HEK293 (cell line): ENCODE measurements at regions not wholly inside any gene's neighbourhood (a gene's known extent, or its start where the extent isn't known, plus 50 kb on each side); places are given as distances from the start of the nearest gene placed in this dataset.

ENCODE experiments used
- CTCF ChIA-PET: fragments of 350-600 bp; formaldehyde crosslinking; extraction: SDS; loops from one replicate; lab custom pipeline; 2021; ENCODE audit warnings: antibody characterized with exemption; lab: Yijun Ruan, JAX
- POLR2A ChIA-PET: fragments of 300-600 bp; formaldehyde crosslinking; extraction: SDS; loops from one replicate; lab custom pipeline; 2020; ENCODE audit warnings: antibody characterized with exemption, inconsistent platforms; lab: Yijun Ruan, JAX
- H3K27ac ChIP-seq: fragments of 200-500 bp; sonication (Bioruptor generic); 2 replicates; pipeline ENCODE4 v1.5.1; 2014; ENCODE audit warnings: low read depth, low read length, control low read depth, inconsistent platforms; ENCODE audit errors: extremely low read depth
- H3K36me3 ChIP-seq, 2 experiments: fragments of 200-500 bp in 1 of 2; sonication (Bioruptor generic) in 1 of 2; 1 replicate in 1 of 2; 2 replicates in 1 of 2; pipeline ENCODE4 v1.5.1; 2014 to 2017; ENCODE audit warnings: inconsistent platforms in 2 of 2, low read length in 2 of 2; ENCODE audit not compliant: control insufficient read depth in 2 of 2, insufficient read depth in 1 of 2
- H3K4me1 ChIP-seq: fragments of 200-500 bp; sonication (Bioruptor generic); 2 replicates; pipeline ENCODE4 v1.5.1; 2014; ENCODE audit warnings: mild to moderate bottlenecking, low read length, inconsistent platforms; ENCODE audit not compliant: control insufficient read depth, insufficient read depth
- H3K4me3 ChIP-seq: 2 replicates; pipeline ENCODE4 v1.5.1; 2011; ENCODE audit warnings: low read depth, mild to moderate bottlenecking, control low read depth, low read length, moderate library complexity
- H3K9me3 ChIP-seq: fragments of 200-500 bp; sonication (Bioruptor generic); 2 replicates; pipeline ENCODE4 v1.5.1; 2014; ENCODE audit warnings: low read depth, low read length, inconsistent platforms; ENCODE audit not compliant: control insufficient read depth, insufficient read depth
- BCL11A ChIP-seq: fragments of 450-650 bp; formaldehyde crosslinking; IDR thresholded peaks from 2 replicates; pipeline ENCODE4 v1.5.1; 2016; ENCODE audit warnings: low read depth, missing biosample characterization, missing genetic modification characterization
- GLIS2 ChIP-seq: fragments of 450-650 bp; formaldehyde crosslinking; IDR thresholded peaks from 2 replicates; pipeline ENCODE4 v1.5.1; 2016; ENCODE audit warnings: missing biosample characterization, missing genetic modification characterization
- IKZF3 ChIP-seq: fragments of 450-650 bp; IDR thresholded peaks from 2 replicates; pipeline ENCODE4 v1.5.0; 2018; ENCODE audit warnings: missing biosample characterization, mild to moderate bottlenecking, missing genetic modification characterization, moderate library complexity
- MEIS1 ChIP-seq: sonication (generic); formaldehyde crosslinking; IDR thresholded peaks from 2 replicates; pipeline ENCODE4 v1.8.1; 2022; ENCODE audit warnings: missing genetic modification reagents, mild to moderate bottlenecking, borderline replicate concordance
- OSR2 ChIP-seq: fragments of 450-650 bp; formaldehyde crosslinking; IDR thresholded peaks from 2 replicates; pipeline ENCODE4 v1.5.1; 2016; ENCODE audit warnings: missing biosample characterization, missing genetic modification characterization
- TCF7L2 ChIP-seq: IDR thresholded peaks from 2 replicates; pipeline ENCODE4 v1.6.1; 2011; ENCODE audit warnings: low read depth, mild to moderate bottlenecking, inconsistent platforms, low read length, moderate library complexity, borderline replicate concordance
- YY2 ChIP-seq: fragments of 450-650 bp; formaldehyde crosslinking; IDR thresholded peaks from 2 replicates; pipeline ENCODE4 v1.5.1; 2016; ENCODE audit warnings: missing biosample characterization, missing genetic modification characterization
- ZBTB20 ChIP-seq: fragments of 450-650 bp; formaldehyde crosslinking; IDR thresholded peaks from 2 replicates; pipeline ENCODE4 v1.5.1; 2016; ENCODE audit warnings: missing biosample characterization, missing genetic modification characterization
- ZBTB48 ChIP-seq: fragments of 450-650 bp; formaldehyde crosslinking; IDR thresholded peaks from 2 replicates; pipeline ENCODE4 v1.5.1; 2016; ENCODE audit warnings: missing biosample characterization, missing genetic modification characterization
- ZBTB8A ChIP-seq: fragments of 450-650 bp; formaldehyde crosslinking; IDR thresholded peaks from 2 replicates; pipeline ENCODE4 v1.5.1; 2016; ENCODE audit warnings: missing biosample characterization, missing genetic modification characterization
- ZNF157 ChIP-seq: fragments of 450-650 bp; formaldehyde crosslinking; IDR thresholded peaks from 2 replicates; pipeline ENCODE4 v1.5.1; 2016; ENCODE audit warnings: missing biosample characterization, missing genetic modification characterization
- ZNF23 ChIP-seq: fragments of 450-650 bp; formaldehyde crosslinking; IDR thresholded peaks from 2 replicates; pipeline ENCODE4 v1.5.1; 2016; ENCODE audit warnings: missing biosample characterization, missing genetic modification characterization, borderline replicate concordance
- ZNF292 ChIP-seq: fragments of 450-650 bp; formaldehyde crosslinking; IDR thresholded peaks from 2 replicates; pipeline ENCODE4 v1.5.1; 2016; ENCODE audit warnings: low read depth, missing biosample characterization, missing genetic modification characterization, borderline replicate concordance
- ZNF366 ChIP-seq: fragments of 450-650 bp; formaldehyde crosslinking; conservative IDR thresholded peaks from 2 replicates; pipeline ENCODE4 v1.5.1; 2016; ENCODE audit warnings: missing biosample characterization, missing genetic modification characterization
- ZNF433 ChIP-seq: fragments of 450-650 bp; formaldehyde crosslinking; IDR thresholded peaks from 2 replicates; pipeline ENCODE4 v1.5.1; 2016; ENCODE audit warnings: missing biosample characterization, missing genetic modification characterization, low read depth
- ZNF548 ChIP-seq: fragments of 450-650 bp; formaldehyde crosslinking; IDR thresholded peaks from 2 replicates; pipeline ENCODE4 v1.5.1; 2016; ENCODE audit warnings: missing biosample characterization, missing genetic modification characterization
- ZNF558 ChIP-seq: fragments of 450-650 bp; formaldehyde crosslinking; IDR thresholded peaks from 2 replicates; pipeline ENCODE4 v1.5.1; 2016; ENCODE audit warnings: missing biosample characterization, missing genetic modification characterization
- ZNF596 ChIP-seq: fragments of 450-650 bp; IDR thresholded peaks from 2 replicates; pipeline ENCODE4 v1.5.0; 2018; ENCODE audit warnings: missing biosample characterization, mild to moderate bottlenecking, missing genetic modification characterization, moderate library complexity
- ZNF629 ChIP-seq: fragments of 450-650 bp; formaldehyde crosslinking; IDR thresholded peaks from 2 replicates; pipeline ENCODE4 v1.5.1; 2017; ENCODE audit warnings: missing biosample characterization, missing genetic modification characterization
- ZNF791 ChIP-seq: fragments of 450-650 bp; formaldehyde crosslinking; IDR thresholded peaks from 2 replicates; pipeline ENCODE4 v1.5.1; 2016; ENCODE audit warnings: missing biosample characterization, missing genetic modification characterization
- ZNF837 ChIP-seq: fragments of 450-650 bp; formaldehyde crosslinking; IDR thresholded peaks from 2 replicates; pipeline ENCODE4 v1.5.1; 2016; ENCODE audit warnings: missing biosample characterization, missing genetic modification characterization
- ZSCAN23 ChIP-seq: fragments of 450-650 bp; formaldehyde crosslinking; IDR thresholded peaks from 2 replicates; pipeline ENCODE4 v1.5.1; 2016; ENCODE audit warnings: missing biosample characterization, missing genetic modification characterization
- ZXDB ChIP-seq: fragments of 450-650 bp; formaldehyde crosslinking; IDR thresholded peaks from 2 replicates; pipeline ENCODE4 v1.5.1; 2016; ENCODE audit warnings: missing biosample characterization, missing genetic modification characterization
- TF ChIP-seq, protein P1 (sequence below): fragments of 450-650 bp; formaldehyde crosslinking; IDR thresholded peaks from 2 replicates; pipeline ENCODE4 v1.5.1; 2016; ENCODE audit warnings: missing biosample characterization, missing genetic modification characterization, low read depth
- TF ChIP-seq, protein P2 (sequence below): fragments of 450-650 bp; formaldehyde crosslinking; IDR thresholded peaks from 2 replicates; pipeline ENCODE4 v1.5.1; 2016; ENCODE audit warnings: missing biosample characterization, missing genetic modification characterization
- TF ChIP-seq, protein P3 (sequence below): fragments of 450-650 bp; formaldehyde crosslinking; IDR thresholded peaks from 2 replicates; pipeline ENCODE4 v1.5.1; 2016; ENCODE audit warnings: missing biosample characterization, missing genetic modification characterization
- TF ChIP-seq, protein P4 (sequence below): fragments of 450-650 bp; formaldehyde crosslinking; IDR thresholded peaks from 2 replicates; pipeline ENCODE4 v1.5.1; 2016; ENCODE audit warnings: missing biosample characterization, missing genetic modification characterization
- TF ChIP-seq, protein P5 (sequence below): sonication (generic); formaldehyde crosslinking; IDR thresholded peaks from 2 replicates; pipeline ENCODE4 v1.8.1; 2022; ENCODE audit warnings: mild to moderate bottlenecking, moderate library complexity, missing genetic modification reagents

DNA sequence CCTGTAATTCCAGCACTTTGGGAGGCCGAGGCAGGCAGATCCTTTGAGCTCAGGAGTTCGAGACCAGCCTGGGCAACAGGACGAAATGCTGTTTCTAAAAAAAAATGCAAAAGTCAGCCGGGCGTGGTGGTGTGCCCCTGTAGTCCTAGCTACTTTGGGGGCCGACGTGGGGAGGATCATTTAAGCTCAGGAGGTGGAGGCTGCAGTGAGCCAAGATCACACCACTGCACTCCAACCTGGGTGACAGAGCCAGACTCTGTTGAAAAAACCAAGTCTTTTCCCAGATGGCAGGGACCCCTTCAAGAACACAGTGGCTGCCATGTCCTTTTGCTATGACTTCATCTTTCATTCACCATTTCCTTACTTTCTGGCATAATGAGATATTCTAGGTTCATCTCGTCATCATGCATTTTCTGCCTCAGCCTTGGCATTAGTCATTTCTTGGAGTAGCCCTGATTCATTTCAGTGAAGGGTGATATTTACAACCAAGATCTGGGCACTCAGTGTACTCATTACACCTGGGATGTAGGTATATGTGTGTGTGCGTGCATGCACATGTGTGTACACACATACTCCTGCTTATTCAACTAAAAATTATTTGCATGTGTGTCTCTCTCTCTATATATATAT, 61.4 kb upstream of the TOX2 start:
- no peak for TF ChIP-seq ZNF23 (tag by site-specific recombination)
- TF ChIP-seq YY2 (tag by site-specific recombination) = no peak
- TF ChIP-seq ZNF629 (tag by site-specific recombination) = peak; percentile 38; the same call in 1 of the 2 replicates
- TF ChIP-seq, protein P1, sequence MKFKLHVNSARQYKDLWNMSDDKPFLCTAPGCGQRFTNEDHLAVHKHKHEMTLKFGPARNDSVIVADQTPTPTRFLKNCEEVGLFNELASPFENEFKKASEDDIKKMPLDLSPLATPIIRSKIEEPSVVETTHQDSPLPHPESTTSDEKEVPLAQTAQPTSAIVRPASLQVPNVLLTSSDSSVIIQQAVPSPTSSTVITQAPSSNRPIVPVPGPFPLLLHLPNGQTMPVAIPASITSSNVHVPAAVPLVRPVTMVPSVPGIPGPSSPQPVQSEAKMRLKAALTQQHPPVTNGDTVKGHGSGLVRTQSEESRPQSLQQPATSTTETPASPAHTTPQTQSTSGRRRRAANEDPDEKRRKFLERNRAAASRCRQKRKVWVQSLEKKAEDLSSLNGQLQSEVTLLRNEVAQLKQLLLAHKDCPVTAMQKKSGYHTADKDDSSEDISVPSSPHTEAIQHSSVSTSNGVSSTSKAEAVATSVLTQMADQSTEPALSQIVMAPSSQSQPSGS (tag by site-specific recombination) = 0 out of 2 replicates have a peak, but pooled peaks have one; percentile 18
- TF ChIP-seq ZNF596 (tag by site-specific recombination) = no peak
- TF ChIP-seq ZNF292 (tag by site-specific recombination) = no peak
- TF ChIP-seq ZNF558 (tag by site-specific recombination) = no peak
- TF ChIP-seq ZBTB20 (tag by site-specific recombination) = no peak
- TF ChIP-seq, protein P2, sequence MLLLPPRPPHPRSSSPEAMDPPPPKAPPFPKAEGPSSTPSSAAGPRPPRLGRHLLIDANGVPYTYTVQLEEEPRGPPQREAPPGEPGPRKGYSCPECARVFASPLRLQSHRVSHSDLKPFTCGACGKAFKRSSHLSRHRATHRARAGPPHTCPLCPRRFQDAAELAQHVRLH = no peak
- TF ChIP-seq, protein P3, sequence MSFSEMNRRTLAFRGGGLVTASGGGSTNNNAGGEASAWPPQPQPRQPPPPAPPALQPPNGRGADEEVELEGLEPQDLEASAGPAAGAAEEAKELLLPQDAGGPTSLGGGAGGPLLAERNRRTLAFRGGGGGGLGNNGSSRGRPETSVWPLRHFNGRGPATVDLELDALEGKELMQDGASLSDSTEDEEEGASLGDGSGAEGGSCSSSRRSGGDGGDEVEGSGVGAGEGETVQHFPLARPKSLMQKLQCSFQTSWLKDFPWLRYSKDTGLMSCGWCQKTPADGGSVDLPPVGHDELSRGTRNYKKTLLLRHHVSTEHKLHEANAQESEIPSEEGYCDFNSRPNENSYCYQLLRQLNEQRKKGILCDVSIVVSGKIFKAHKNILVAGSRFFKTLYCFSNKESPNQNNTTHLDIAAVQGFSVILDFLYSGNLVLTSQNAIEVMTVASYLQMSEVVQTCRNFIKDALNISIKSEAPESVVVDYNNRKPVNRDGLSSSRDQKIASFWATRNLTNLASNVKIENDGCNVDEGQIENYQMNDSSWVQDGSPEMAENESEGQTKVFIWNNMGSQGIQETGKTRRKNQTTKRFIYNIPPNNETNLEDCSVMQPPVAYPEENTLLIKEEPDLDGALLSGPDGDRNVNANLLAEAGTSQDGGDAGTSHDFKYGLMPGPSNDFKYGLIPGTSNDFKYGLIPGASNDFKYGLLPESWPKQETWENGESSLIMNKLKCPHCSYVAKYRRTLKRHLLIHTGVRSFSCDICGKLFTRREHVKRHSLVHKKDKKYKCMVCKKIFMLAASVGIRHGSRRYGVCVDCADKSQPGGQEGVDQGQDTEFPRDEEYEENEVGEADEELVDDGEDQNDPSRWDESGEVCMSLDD (tag by site-specific recombination) = no peak
- TF ChIP-seq BCL11A (tag by site-specific recombination) = no peak
- Histone ChIP-seq H3K9me3 (no peaks in the 10 kb centered on the region), H3K4me3 (no peak overlapping the region), H3K27ac (no peak overlapping the region), H3K36me3 (no peaks in the 10 kb centered on the region), H3K4me1 (peaks cover 12% of the 10 kb centered on the region)
- POLR2A ChIA-PET = no interaction called here
- CTCF ChIA-PET = interaction anchor here (1.2 kb wide), 1 partner anchor 103 kb away, joined by 3 read pairs; no protein-coding TSS in a partner anchor

DNA sequence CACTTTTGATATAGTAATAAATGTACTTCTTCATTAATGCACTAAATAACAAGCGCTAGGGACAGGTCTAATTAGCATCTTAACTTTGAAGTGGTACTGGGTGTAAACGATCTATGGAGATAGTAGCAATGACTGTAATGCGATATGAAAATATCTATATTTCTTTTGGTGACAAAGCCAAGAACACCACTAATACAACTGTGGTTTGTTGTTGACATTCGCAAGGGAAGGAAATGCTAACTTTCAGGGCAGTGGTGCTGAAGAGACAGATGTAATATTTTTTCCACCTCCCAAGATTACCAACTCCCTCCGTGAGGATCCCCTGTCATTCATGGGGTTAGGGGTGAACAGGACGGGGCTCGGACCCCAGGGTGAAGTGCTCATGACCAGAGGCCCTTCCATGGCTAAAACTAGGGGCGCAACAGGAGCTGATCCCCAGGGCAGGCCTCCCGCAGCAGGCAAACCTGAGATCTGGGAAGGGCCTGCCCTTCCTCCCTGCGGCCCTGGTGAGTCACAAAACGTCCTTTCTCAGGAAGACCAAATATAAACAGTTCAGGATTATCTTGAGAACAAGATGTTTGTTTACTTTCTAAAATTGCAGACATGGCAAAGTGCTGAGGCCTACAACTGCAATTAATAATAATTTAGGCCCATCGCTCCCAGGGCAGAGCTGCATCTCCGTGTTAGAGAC, 65.0 kb upstream of the TOX2 start:
- Histone ChIP-seq H3K27ac (peak overlapping the region; percentile 86), H3K4me3 (no peak overlapping the region), H3K9me3 (no peaks in the 10 kb centered on the region), H3K36me3 (no peaks in the 10 kb centered on the region), H3K4me1 (peaks cover 16% of the 10 kb centered on the region)
- ChIA-PET POLR2A (interaction anchor here (0.6 kb wide), 1 partner anchor 132 kb away, joined by 4 read pairs; no protein-coding TSS in a partner anchor), CTCF (interaction anchor here (0.6 kb wide), 1 partner anchor 135 kb away, joined by 4 read pairs; no protein-coding TSS in a partner anchor)
- TF ChIP-seq ZNF366 (peak; percentile 75), ZNF548 (tag by site-specific recombination) (no peak), ZBTB8A (tag by site-specific recombination) (no peak), ZBTB48 (peak; percentile 47), ZSCAN23 (tag by site-specific recombination) (no peak), ZXDB (peak; percentile 45; the same call in 1 of the 2 replicates), GLIS2 (tag by site-specific recombination) (no peak), IKZF3 (tag by site-specific recombination) (peak; percentile 76; the same call in 1 of the 2 replicates), OSR2 (tag by site-specific recombination) (peak; percentile 48; the same call in 1 of the 2 replicates), ZNF157 (tag by site-specific recombination) (no peak), ZNF837 (no peak), ZNF791 (tag by site-specific recombination) (no peak), ZNF433 (no peak), TCF7L2 (no peak), MEIS1 (CRISPR knock-in tag) (no peak)
- TF ChIP-seq, protein P4, sequence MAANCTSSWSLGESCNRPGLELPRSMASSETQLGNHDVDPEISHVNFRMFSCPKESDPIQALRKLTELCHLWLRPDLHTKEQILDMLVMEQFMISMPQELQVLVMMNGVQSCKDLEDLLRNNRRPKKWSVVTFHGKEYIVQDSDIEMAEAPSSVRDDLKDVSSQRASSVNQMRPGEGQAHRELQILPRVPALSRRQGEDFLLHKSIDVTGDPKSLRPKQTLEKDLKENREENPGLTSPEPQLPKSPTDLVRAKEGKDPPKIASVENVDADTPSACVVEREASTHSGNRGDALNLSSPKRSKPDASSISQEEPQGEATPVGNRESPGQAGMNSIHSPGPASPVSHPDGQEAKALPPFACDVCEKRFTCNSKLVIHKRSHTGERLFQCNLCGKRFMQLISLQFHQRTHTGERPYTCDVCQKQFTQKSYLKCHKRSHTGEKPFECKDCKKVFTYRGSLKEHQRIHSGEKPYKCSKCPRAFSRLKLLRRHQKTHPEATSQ (tag by site-specific recombination) = no peak
- TF ChIP-seq, protein P5, sequence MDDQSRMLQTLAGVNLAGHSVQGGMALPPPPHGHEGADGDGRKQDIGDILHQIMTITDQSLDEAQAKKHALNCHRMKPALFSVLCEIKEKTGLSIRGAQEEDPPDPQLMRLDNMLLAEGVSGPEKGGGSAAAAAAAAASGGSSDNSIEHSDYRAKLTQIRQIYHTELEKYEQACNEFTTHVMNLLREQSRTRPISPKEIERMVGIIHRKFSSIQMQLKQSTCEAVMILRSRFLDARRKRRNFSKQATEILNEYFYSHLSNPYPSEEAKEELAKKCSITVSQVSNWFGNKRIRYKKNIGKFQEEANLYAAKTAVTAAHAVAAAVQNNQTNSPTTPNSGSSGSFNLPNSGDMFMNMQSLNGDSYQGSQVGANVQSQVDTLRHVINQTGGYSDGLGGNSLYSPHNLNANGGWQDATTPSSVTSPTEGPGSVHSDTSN (CRISPR knock-in tag) = no peak
